H9 (cell line): ENCODE measurements at regions not wholly inside any gene's neighbourhood (a gene's known extent, or its start where the extent isn't known, plus 50 kb on each side); places are given as distances from the start of the nearest gene placed in this dataset.

Source experiments
- DNase-seq: peaks from one replicate; pipeline ENCODE4 v3.0.0-alpha.2; 2017
- H2AFZ ChIP-seq: one replicate; pipeline ENCODE4 v1.6.1; 2013; ENCODE audit warnings: mild to moderate bottlenecking, low read length, control low read depth, moderate library complexity
- H2AK5ac ChIP-seq: 2 replicates; pipeline ENCODE4 v1.6.1; 2013; ENCODE audit warnings: low read length, control low read depth, mixed read lengths; ENCODE audit not compliant: insufficient read length
- H2BK120ac ChIP-seq: one replicate; pipeline ENCODE4 v1.6.1; 2013; ENCODE audit warnings: low read depth, mild to moderate bottlenecking, low read length, control low read depth, inconsistent platforms; ENCODE audit not compliant: poor library complexity, severe bottlenecking
- H2BK12ac ChIP-seq: 2 replicates; pipeline ENCODE4 v1.6.1; 2013; ENCODE audit warnings: low read length, control low read depth, mixed read lengths, low read depth; ENCODE audit not compliant: insufficient read length
- H2BK15ac ChIP-seq: 2 replicates; pipeline ENCODE4 v1.6.1; 2013; ENCODE audit warnings: low read depth, low read length, control low read depth
- H2BK20ac ChIP-seq: one replicate; pipeline ENCODE4 v1.6.1; 2013; ENCODE audit warnings: low read depth, mild to moderate bottlenecking, low read length, control low read depth, inconsistent platforms; ENCODE audit not compliant: poor library complexity, severe bottlenecking
- H2BK5ac ChIP-seq: 2 replicates; pipeline ENCODE4 v1.6.1; 2013; ENCODE audit warnings: low read length, control low read depth, mixed read lengths; ENCODE audit not compliant: insufficient read length
- H3K14ac ChIP-seq: 2 replicates; pipeline ENCODE4 v1.6.1; 2013; ENCODE audit warnings: low read length, control low read depth; ENCODE audit not compliant: insufficient read depth
- H3K18ac ChIP-seq: 2 replicates; pipeline ENCODE4 v1.6.1; 2013; ENCODE audit warnings: low read depth, mild to moderate bottlenecking, mixed read lengths, low read length, control low read depth; ENCODE audit not compliant: insufficient read length
- H3K23ac ChIP-seq: 2 replicates; pipeline ENCODE4 v1.6.1; 2013; ENCODE audit warnings: low read length, control low read depth, mixed read lengths, low read depth; ENCODE audit not compliant: insufficient read length
- H3K23me2 ChIP-seq: 2 replicates; pipeline ENCODE4 v1.6.1; 2013; ENCODE audit warnings: low read depth, mild to moderate bottlenecking, mixed read lengths, low read length, control low read depth; ENCODE audit not compliant: insufficient read length, poor library complexity, severe bottlenecking
- H3K27ac ChIP-seq: 2 replicates; pipeline ENCODE4 v1.5.1; 2013; ENCODE audit warnings: low read length, control low read depth, mixed read lengths, low read depth; ENCODE audit not compliant: insufficient read length
- H3K27me3 ChIP-seq: 2 replicates; pipeline ENCODE4 v1.6.1; 2013; ENCODE audit warnings: low read length, control low read depth, inconsistent platforms; ENCODE audit not compliant: insufficient read depth
- H3K4ac ChIP-seq: 2 replicates; pipeline ENCODE4 v1.6.1; 2013; ENCODE audit warnings: low read depth, mild to moderate bottlenecking, control low read depth, inconsistent platforms, low read length, moderate library complexity
- H3K4me1 ChIP-seq: 2 replicates; pipeline ENCODE4 v1.6.1; 2013; ENCODE audit warnings: low read length, control low read depth, inconsistent platforms; ENCODE audit not compliant: insufficient read depth
- H3K4me2 ChIP-seq: 2 replicates; pipeline ENCODE4 v1.6.1; 2013; ENCODE audit warnings: low read length, control low read depth, mixed read lengths; ENCODE audit not compliant: insufficient read length, insufficient read depth
- H3K56ac ChIP-seq: 2 replicates; pipeline ENCODE4 v1.6.1; 2013; ENCODE audit warnings: low read depth, mild to moderate bottlenecking, mixed read lengths, low read length, control low read depth; ENCODE audit not compliant: insufficient read length
- H3K79me1 ChIP-seq: 2 replicates; pipeline ENCODE4 v1.6.1; 2013; ENCODE audit warnings: low read depth, mild to moderate bottlenecking, moderate library complexity, low read length, control low read depth, inconsistent platforms; ENCODE audit not compliant: insufficient read depth, poor library complexity, severe bottlenecking
- H3K79me2 ChIP-seq: 2 replicates; pipeline ENCODE4 v1.6.1; 2013; ENCODE audit warnings: low read length, control low read depth, inconsistent platforms; ENCODE audit not compliant: insufficient read depth
- H3K9ac ChIP-seq: 2 replicates; pipeline ENCODE4 v1.6.1; 2013; ENCODE audit warnings: low read length, control low read depth, mixed read lengths; ENCODE audit not compliant: insufficient read length; ENCODE audit errors: extremely low read depth
- H3K9me3 ChIP-seq: one replicate; pipeline ENCODE4 v1.6.1; 2013; ENCODE audit warnings: low read depth, low read length, inconsistent platforms; ENCODE audit not compliant: control insufficient read depth
- H3T11ph ChIP-seq: one replicate; pipeline ENCODE4 v1.6.1; 2013; ENCODE audit warnings: mild to moderate bottlenecking, low read length, control low read depth, inconsistent platforms
- H4K20me1 ChIP-seq: one replicate; pipeline ENCODE4 v1.6.1; 2013; ENCODE audit not compliant: control insufficient read depth, insufficient read length, insufficient read depth
- H4K5ac ChIP-seq: 2 replicates; pipeline ENCODE4 v1.6.1; 2013; ENCODE audit warnings: low read depth, mild to moderate bottlenecking, mixed read lengths, low read length, control low read depth; ENCODE audit not compliant: insufficient read length
- H4K8ac ChIP-seq: replicated peaks from 2 replicates; pipeline ENCODE4 v1.6.1; 2013; ENCODE audit warnings: low read length, control low read depth, mixed read lengths, low read depth; ENCODE audit not compliant: insufficient read length
- H4K91ac ChIP-seq: 2 replicates; pipeline ENCODE4 v1.6.1; 2013; ENCODE audit warnings: low read depth, mild to moderate bottlenecking, moderate library complexity, mixed read lengths, low read length, control low read depth; ENCODE audit not compliant: insufficient read length
- H3K27ac Mint-ChIP-seq, 3 experiments: 2 replicates in 2 of 3; 3 replicates in 1 of 3; pipeline ENCODE4 v1.8.0; 2020 to 2021; ENCODE audit warnings: mixed read lengths in 3 of 3, mild to moderate bottlenecking in 1 of 3, moderate library complexity in 1 of 3
- H3K27me3 Mint-ChIP-seq: 2 replicates; pipeline ENCODE4 v1.8.0; 2021; ENCODE audit warnings: low read depth, mild to moderate bottlenecking, moderate library complexity, mixed read lengths
- H3K36me3 Mint-ChIP-seq, 3 experiments: 2 replicates in 2 of 3; 3 replicates in 1 of 3; pipeline ENCODE4 v1.8.0; 2020 to 2021; ENCODE audit warnings: low read depth in 3 of 3, mixed read lengths in 3 of 3; ENCODE audit not compliant: insufficient read depth in 1 of 3
- H3K4me1 Mint-ChIP-seq, 2 experiments: 2 replicates each; pipeline ENCODE4 v1.8.0; 2020; ENCODE audit warnings: mixed read lengths in 2 of 2
- H3K4me3 Mint-ChIP-seq, 2 experiments: 2 replicates in 1 of 2; 3 replicates in 1 of 2; pipeline ENCODE4 v1.8.0; 2020 to 2021; ENCODE audit warnings: mild to moderate bottlenecking in 2 of 2, mixed read lengths in 2 of 2, moderate library complexity in 1 of 2
- H3K9me3 Mint-ChIP-seq, 2 experiments: 2 replicates in 1 of 2; 3 replicates in 1 of 2; pipeline ENCODE4 v1.8.0; 2020; ENCODE audit warnings: mild to moderate bottlenecking in 2 of 2, mixed read lengths in 2 of 2, moderate library complexity in 1 of 2
- WGBS: extraction: QIAGEN DNeasy Blood & Tissue Kit; methylation state at CpG from one replicate; pipeline ENCODE4 v1.1.7; 2013; ENCODE audit warnings: missing lambda C conversion rate, low lambda C conversion rate, mixed read lengths; ENCODE audit not compliant: insufficient read length; ENCODE audit errors: extremely low coverage; 5-methylcytosine and 5-hydroxymethylcytosine counted together
- TF ChIP-seq, protein P1 (sequence below): fragments of 200-600 bp; sonication (generic); conservative IDR thresholded peaks from 3 replicates; pipeline ENCODE4 v1.8.0; 2021; ENCODE audit warnings: antibody characterized with exemption, mild to moderate bottlenecking

GRCh38 chr2:43116988-43117387, 109.4 kb downstream of the ZFP36L2 start:
- no peak for DNase-seq
- H2AFZ ChIP-seq = no peak overlapping the region
- H3K27me3 Mint-ChIP-seq = no peaks in the 10 kb centered on the region; the same call in none of the 2 replicates

More at GRCh38 chr2:43116988-43117387, 109.4 kb downstream of the ZFP36L2 start:
- H3T11ph ChIP-seq = no peak overlapping the region
- H3K79me2 ChIP-seq = no peaks in the 10 kb centered on the region
- no peak overlapping the region for H4K8ac ChIP-seq
- no peak overlapping the region for H3K9ac ChIP-seq
- H2BK15ac ChIP-seq = no peak overlapping the region
- TF ChIP-seq, protein P1, sequence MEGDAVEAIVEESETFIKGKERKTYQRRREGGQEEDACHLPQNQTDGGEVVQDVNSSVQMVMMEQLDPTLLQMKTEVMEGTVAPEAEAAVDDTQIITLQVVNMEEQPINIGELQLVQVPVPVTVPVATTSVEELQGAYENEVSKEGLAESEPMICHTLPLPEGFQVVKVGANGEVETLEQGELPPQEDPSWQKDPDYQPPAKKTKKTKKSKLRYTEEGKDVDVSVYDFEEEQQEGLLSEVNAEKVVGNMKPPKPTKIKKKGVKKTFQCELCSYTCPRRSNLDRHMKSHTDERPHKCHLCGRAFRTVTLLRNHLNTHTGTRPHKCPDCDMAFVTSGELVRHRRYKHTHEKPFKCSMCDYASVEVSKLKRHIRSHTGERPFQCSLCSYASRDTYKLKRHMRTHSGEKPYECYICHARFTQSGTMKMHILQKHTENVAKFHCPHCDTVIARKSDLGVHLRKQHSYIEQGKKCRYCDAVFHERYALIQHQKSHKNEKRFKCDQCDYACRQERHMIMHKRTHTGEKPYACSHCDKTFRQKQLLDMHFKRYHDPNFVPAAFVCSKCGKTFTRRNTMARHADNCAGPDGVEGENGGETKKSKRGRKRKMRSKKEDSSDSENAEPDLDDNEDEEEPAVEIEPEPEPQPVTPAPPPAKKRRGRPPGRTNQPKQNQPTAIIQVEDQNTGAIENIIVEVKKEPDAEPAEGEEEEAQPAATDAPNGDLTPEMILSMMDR = no peak
- H3K79me1 ChIP-seq = no peaks in the 10 kb centered on the region
- H3K4me2 ChIP-seq = no peak overlapping the region
- no peaks in the 10 kb centered on the region for H3K23me2 ChIP-seq
- no peak overlapping the region for H2BK20ac ChIP-seq
- no peaks in the 10 kb centered on the region for H4K20me1 ChIP-seq
- no peak overlapping the region for H3K14ac ChIP-seq
- Mint-ChIP-seq H3K9me3 (peaks cover 14 to 16% of the 10 kb centered on the region in 2 experiments), H3K4me3 (no peak overlapping the region), H3K27ac (no peak overlapping the region), H3K4me1 (peaks cover 15 to 18% of the 10 kb centered on the region in 2 experiments), H3K36me3 (peaks cover 8 to 15% (median 13%) of the 10 kb centered on the region in 3 experiments)
- H4K91ac ChIP-seq = no peak overlapping the region
- H2BK5ac ChIP-seq = no peak overlapping the region
- no peak overlapping the region for H3K4ac ChIP-seq
- no peak overlapping the region for H3K27ac ChIP-seq
- H2AK5ac ChIP-seq = no peak overlapping the region
- H4K5ac ChIP-seq = no peak overlapping the region
- H3K4me1 ChIP-seq = no peaks in the 10 kb centered on the region
- H3K18ac ChIP-seq = no peak overlapping the region
- H2BK12ac ChIP-seq = no peak overlapping the region
- no peak overlapping the region for H3K23ac ChIP-seq
- no CpG with 5 or more reads among the region's 3 CpGs for WGBS
- peaks cover 10% of the 10 kb centered on the region for H3K9me3 ChIP-seq
- no peak overlapping the region for H3K56ac ChIP-seq
- H3K27me3 ChIP-seq = no peaks in the 10 kb centered on the region
- no peak overlapping the region for H2BK120ac ChIP-seq
